ENCODE measurements at regions not wholly inside any gene's neighbourhood (a gene's known extent, or its start where the extent isn't known, plus 50 kb on each side); places are given as distances from the start of the nearest gene placed in this dataset.

- DNase-seq (ENCODE audit: low spot score) (no peak), ATAC-seq (ENCODE audit: low FRiP score) (peak; percentile 58)
- no peak for TF ChIP-seq CTCF (IDR thresholded peaks at IDR 0.05)
Observed at GRCh38 chr20:3312940-3313682, 74.1 kb upstream of the SLC4A11 start.

DNA sequence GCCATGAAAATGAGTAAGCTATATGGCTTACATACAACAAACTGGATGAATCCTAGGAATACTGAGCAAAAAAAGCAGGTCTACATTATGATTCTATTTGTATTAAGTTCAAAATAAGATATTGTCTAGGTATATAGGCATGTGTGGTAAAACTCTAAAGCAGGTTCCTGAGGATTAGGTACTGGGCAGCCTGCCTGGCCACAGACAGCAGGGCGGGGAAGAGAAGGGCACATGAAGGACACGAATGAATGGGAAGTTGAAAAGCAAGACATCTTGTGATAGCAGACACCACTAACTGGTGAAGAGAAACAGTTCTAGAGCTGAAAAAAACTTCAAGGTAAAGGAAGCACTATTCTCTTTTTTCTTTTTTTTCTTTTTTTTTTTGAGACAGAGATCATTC is 72.6 kb upstream of the SLC4A11 start:
- TF ChIP-seq CTCF (IDR thresholded peaks at IDR 0.05), result no peak
- no peak for DNase-seq (ENCODE audit: low spot score)
- ATAC-seq (ENCODE audit: low FRiP score), result no peak

DNA sequence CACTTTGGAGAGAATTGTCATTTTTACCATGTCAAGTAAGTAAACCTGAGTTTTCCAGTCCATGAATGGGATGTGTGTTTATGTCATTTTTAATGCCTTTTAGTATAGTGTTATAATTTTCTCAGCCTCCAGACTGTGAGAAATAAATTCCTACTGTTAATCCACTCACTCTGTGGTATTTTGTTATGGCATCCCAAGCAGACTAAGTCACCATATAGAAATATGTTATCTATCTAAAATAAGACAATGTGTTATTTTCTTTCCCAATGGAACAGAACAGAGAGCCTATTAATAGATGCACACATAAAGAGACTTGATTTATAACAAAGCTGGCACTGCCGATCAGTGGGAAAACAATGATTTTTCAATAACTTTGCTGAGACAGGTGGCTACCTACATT is 70.2 kb upstream of the SLC4A11 start:
- no peak for DNase-seq (ENCODE audit: low spot score)
- ATAC-seq (ENCODE audit: low FRiP score), result no peak
- no peak for TF ChIP-seq CTCF (IDR thresholded peaks at IDR 0.05)

DNA sequence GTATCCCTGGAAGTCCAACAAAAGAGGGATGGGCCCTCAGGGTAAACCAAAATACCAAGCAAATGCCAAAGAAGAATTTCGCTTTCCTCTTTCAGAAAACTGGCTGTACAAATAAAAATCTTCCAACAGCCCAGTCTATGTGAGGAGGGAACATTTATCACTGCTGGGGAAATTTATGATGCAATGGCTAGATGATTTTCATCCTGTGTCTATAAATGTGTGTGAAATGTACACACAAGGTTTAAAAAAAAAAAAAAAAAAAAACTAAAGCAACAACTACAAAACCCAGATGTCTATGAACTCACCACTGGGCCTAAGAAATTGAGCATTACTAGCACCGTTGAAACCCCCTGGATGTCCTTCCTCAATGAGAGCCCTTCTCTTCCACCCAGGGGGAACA is 68.7 kb upstream of the SLC4A11 start:
- ATAC-seq (ENCODE audit: low FRiP score) (no peak), DNase-seq (ENCODE audit: low spot score) (no peak)
- no peak for TF ChIP-seq CTCF (IDR thresholded peaks at IDR 0.05)

- ATAC-seq (ENCODE audit: low FRiP score) (no peak), DNase-seq (ENCODE audit: low spot score) (no peak)
Observed at GRCh38 chr20:3307078-3307477, 68.1 kb upstream of the SLC4A11 start.

GRCh38 chr20:3306068-3306467 is 67.1 kb upstream of the SLC4A11 start:
- TF ChIP-seq CTCF (IDR thresholded peaks at IDR 0.05), result no peak
- DNase-seq (ENCODE audit: low spot score) (no peak), ATAC-seq (ENCODE audit: low FRiP score) (no peak)

More at GRCh38 chr20:3307078-3307477, 68.1 kb upstream of the SLC4A11 start:
- no peak for TF ChIP-seq CTCF (IDR thresholded peaks at IDR 0.05)

DNA sequence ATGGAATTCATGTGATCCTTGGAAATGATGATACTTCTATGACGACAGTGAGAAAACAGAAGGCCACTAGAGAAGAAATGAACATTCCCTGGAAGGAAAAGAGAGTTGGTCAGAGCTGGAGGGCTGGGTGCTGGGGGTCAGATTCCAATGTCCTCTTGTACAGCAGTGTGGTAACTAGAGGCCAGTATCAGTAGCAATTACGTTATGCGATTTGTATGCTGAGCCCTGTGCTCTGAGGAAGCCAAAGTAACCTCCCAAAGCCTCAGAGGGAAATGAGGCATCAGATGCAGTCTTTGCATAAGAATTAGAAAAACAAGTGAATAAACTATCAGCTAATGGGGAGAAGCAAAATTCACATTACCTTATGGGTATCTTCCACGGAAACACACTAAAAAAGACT is 65.5 kb upstream of the SLC4A11 start:
- no peak for TF ChIP-seq CTCF (IDR thresholded peaks at IDR 0.05)
- no peak for DNase-seq (ENCODE audit: low spot score)
- ATAC-seq (ENCODE audit: low FRiP score), result no peak

All from omental fat pad (tissue), 3 donors.